Right ventricle myocardium superior (tissue), 1 donor: ENCODE measurements at regions not wholly inside any gene's neighbourhood (a gene's known extent, or its start where the extent isn't known, plus 50 kb on each side); places are given as distances from the start of the nearest gene placed in this dataset.

Source experiments
- ATAC-seq: fragments of 200-7000 bp; cut with Tn5 transposase; one replicate; pipeline ENCODE4 v1.9.1; 2020; ENCODE audit warnings: mild to moderate bottlenecking; ENCODE audit not compliant: poor library complexity
- DNase-seq: peaks from one replicate; pipeline ENCODE4 v3.0.0-alpha.2; 2020
- intact Hi-C: fragments of 100-400 bp; cut with DNase I; formaldehyde crosslinking; loops from one replicate; pipeline ENCODE4 v1.11.2; 2022
- donor health status: DM: no; HTN: yes; CAD: no; lungs with severe emphysema.

- DNase-seq (no peak), ATAC-seq (peak; percentile 24)
- intact Hi-C loops, result no loop called here
Measured at GRCh38 chr7:112869111-112869774, 79.0 kb upstream of the TMEM168 start.

GRCh38 chr7:112868609-112869008 lies 78.4 kb upstream of the TMEM168 start:
- DNase-seq (no peak), ATAC-seq (peak; percentile 82)
- intact Hi-C loops, result no loop called here

GRCh38 chr7:112866424-112866823 lies 76.2 kb upstream of the TMEM168 start:
- DNase-seq (no peak), ATAC-seq (no peak)
- intact Hi-C loops, result no loop called here

- intact Hi-C loops, result no loop called here
- DNase-seq (no peak), ATAC-seq (no peak)
Measured at GRCh38 chr7:112864380-112864779, 74.2 kb upstream of the TMEM168 start.

- DNase-seq (no peak), ATAC-seq (no peak)
- intact Hi-C loops, result no loop called here
Measured at GRCh38 chr7:112858838-112859237, 68.6 kb upstream of the TMEM168 start.

- DNase-seq (no peak), ATAC-seq (no peak)
- intact Hi-C loops, result no loop called here
Measured at GRCh38 chr7:112855227-112855626, 65.0 kb upstream of the TMEM168 start.

- intact Hi-C loops, result no loop called here
- ATAC-seq, result no peak
- DNase-seq, result no peak
Measured at GRCh38 chr7:112854169-112854568, 64.0 kb upstream of the TMEM168 start.

- DNase-seq (no peak), ATAC-seq (peak; percentile 20)
- intact Hi-C loops, result no loop called here
Measured at GRCh38 chr7:112853422-112853821, 63.2 kb upstream of the TMEM168 start.

- intact Hi-C loops, result no loop called here
- DNase-seq (no peak), ATAC-seq (no peak)
Measured at GRCh38 chr7:112843151-112843550, 53.0 kb upstream of the TMEM168 start.
